ENCODE measurements at regions not wholly inside any gene's neighbourhood (a gene's known extent, or its start where the extent isn't known, plus 50 kb on each side); places are given as distances from the start of the nearest gene placed in this dataset.

DNA sequence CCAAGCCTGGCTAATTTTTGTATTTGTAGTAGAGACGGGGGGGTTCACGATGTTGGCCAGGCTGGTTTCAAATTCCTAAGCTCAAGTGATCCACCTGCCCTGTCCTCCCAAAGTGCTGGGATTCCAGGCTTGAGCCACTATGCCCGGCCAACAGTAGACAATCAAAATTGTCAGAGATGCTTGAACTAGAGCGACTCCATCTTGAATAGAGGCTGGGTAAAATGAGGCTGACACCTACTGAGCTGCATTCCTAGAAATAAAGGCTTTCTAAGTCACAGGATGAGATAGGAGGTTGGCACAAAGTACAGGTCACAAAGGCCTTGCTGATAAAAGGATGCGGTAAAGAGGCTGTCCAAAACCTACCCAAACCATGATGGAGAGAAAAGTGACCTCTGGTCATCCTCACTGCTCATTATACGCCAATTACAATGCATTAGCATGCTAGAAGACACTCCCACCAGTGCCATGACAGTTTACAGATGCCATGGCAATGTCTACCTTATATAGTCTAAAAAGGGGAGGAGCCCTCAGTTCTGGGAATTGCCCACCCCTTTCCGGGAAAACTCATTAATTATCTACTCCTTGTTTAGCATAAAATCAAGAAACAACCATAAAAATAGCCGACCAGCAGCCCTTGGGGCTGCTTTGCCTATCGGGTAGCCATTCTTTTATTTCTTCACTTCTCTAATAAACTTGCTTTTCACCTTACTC, 134.5 kb downstream of the BAMBI start:
- intact Hi-C loops (cut with DNase I): no loop called here
- no peaks in the 10 kb centered on the region for H3K36me3 ChIP-seq (replicated peaks in 1 of 2; ENCODE audit: insufficient read depth in 1 of 2, low read depth in 2 of 2)
- ATAC-seq (no peak), DNase-seq (no peak)
- TF ChIP-seq, protein P1, sequence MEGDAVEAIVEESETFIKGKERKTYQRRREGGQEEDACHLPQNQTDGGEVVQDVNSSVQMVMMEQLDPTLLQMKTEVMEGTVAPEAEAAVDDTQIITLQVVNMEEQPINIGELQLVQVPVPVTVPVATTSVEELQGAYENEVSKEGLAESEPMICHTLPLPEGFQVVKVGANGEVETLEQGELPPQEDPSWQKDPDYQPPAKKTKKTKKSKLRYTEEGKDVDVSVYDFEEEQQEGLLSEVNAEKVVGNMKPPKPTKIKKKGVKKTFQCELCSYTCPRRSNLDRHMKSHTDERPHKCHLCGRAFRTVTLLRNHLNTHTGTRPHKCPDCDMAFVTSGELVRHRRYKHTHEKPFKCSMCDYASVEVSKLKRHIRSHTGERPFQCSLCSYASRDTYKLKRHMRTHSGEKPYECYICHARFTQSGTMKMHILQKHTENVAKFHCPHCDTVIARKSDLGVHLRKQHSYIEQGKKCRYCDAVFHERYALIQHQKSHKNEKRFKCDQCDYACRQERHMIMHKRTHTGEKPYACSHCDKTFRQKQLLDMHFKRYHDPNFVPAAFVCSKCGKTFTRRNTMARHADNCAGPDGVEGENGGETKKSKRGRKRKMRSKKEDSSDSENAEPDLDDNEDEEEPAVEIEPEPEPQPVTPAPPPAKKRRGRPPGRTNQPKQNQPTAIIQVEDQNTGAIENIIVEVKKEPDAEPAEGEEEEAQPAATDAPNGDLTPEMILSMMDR (IDR thresholded peaks at IDR 0.05): no peak
- TF ChIP-seq POLR2A (IDR thresholded peaks at IDR 0.05): no peak
- WGBS, 2 donors: 72 to 75% methylated on average over 7 to 9 of the region's 9 CpGs
- H3K4me3 ChIP-seq: no peak overlapping the region
- H3K4me1 ChIP-seq: no peaks in the 10 kb centered on the region
- no peaks in the 10 kb centered on the region for H3K27me3 ChIP-seq
- no peaks in the 10 kb centered on the region for H3K9me3 ChIP-seq
- H3K27ac ChIP-seq: no peak overlapping the region

DNA sequence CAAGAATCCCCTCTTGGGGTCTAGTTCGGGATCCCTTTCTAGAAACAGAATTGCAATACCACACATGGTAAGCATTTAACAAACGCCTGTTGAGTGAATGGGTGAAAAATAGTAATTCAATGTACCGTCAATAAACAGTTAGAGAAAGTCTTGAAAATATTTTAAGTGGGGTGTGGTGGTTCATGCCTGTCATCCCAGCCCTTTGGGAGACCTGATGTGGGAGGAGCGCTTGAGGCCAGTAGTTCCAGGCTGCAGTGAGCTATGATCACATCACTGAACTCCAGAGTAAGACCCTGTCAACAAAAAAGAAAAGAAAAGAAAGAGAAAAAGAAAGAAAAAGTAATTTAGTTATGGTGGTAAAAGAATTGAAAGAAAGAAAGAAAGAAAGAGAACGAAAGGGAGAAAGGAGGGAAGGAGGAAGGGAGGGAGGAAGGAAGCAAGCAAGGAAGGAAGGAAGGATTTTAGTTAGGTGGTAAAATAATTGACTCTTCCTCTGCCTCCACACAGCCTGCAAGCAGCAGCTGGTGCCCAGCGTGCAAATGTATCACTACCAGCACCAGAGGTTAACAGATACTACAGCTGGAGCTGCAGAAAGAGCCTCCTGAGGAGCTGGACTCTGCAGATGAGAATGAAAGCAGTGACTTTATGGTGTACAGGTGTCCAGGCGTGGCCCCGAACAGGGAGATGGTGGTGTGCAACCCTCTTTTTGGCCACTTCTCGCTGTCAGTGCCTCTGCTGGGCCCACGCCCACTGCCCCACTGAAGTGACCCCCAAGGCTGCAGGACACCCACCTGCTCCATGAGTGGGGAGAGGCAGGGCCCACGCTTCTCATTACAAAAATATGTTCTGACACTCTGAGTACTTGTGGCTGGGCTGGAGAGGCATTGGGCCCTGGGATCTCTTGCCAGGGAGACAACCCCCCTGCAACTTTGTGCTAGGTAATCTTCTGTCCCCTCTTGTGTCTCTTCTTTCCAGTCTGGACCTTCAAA, 135.4 kb downstream of the BAMBI start:
- DNase-seq (no peak), ATAC-seq (no peak)
- intact Hi-C loops (cut with DNase I): no loop called here
- Histone ChIP-seq H3K27me3 (no peaks in the 10 kb centered on the region), H3K36me3 (replicated peaks in 1 of 2; ENCODE audit: insufficient read depth in 1 of 2, low read depth in 2 of 2) (no peaks in the 10 kb centered on the region), H3K4me1 (no peaks in the 10 kb centered on the region), H3K27ac (no peak overlapping the region), H3K9me3 (no peaks in the 10 kb centered on the region), H3K4me3 (no peak overlapping the region)
- TF ChIP-seq, protein P1 (IDR thresholded peaks at IDR 0.05): no peak
- no peak for TF ChIP-seq POLR2A (IDR thresholded peaks at IDR 0.05)
- 64 to 73% methylated on average over 9 to 11 of the region's 11 CpGs for WGBS, 2 donors

DNA sequence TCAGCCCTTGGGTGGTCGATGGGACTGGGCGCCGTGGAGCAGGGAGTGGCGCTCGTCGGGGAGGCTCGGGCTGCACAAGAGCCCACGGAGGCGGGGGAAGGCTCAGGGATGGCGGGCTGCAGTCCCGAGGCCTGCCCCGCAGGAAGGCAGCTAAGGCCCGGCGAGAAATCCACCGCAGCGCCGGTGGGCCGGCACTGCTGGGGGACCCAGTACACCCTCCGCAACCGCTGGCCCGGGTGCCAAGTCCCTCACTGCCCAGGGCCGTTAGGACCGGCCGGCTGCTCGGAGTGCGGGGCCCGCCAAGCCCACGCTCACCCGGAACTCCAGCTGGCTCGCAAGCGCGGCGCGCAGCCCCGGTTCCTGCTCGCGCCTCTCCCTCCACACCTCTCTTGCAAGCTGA, 138.4 kb downstream of the BAMBI start:
- Histone ChIP-seq H3K27me3 (no peaks in the 10 kb centered on the region), H3K36me3 (replicated peaks in 1 of 2; ENCODE audit: insufficient read depth in 1 of 2, low read depth in 2 of 2) (no peaks in the 10 kb centered on the region), H3K4me1 (no peaks in the 10 kb centered on the region), H3K9me3 (no peaks in the 10 kb centered on the region), H3K4me3 (no peak overlapping the region), H3K27ac (no peak overlapping the region)
- no peak for ATAC-seq
- 95% methylated on average over 25 of the region's 37 CpGs; no CpG with 5 or more reads in 1 of the 2 donors for WGBS, 2 donors
- intact Hi-C loops (cut with DNase I): no loop called here
- no peak for DNase-seq
- TF ChIP-seq POLR2A (IDR thresholded peaks at IDR 0.05): no peak
- TF ChIP-seq, protein P1 (IDR thresholded peaks at IDR 0.05): no peak

DNA sequence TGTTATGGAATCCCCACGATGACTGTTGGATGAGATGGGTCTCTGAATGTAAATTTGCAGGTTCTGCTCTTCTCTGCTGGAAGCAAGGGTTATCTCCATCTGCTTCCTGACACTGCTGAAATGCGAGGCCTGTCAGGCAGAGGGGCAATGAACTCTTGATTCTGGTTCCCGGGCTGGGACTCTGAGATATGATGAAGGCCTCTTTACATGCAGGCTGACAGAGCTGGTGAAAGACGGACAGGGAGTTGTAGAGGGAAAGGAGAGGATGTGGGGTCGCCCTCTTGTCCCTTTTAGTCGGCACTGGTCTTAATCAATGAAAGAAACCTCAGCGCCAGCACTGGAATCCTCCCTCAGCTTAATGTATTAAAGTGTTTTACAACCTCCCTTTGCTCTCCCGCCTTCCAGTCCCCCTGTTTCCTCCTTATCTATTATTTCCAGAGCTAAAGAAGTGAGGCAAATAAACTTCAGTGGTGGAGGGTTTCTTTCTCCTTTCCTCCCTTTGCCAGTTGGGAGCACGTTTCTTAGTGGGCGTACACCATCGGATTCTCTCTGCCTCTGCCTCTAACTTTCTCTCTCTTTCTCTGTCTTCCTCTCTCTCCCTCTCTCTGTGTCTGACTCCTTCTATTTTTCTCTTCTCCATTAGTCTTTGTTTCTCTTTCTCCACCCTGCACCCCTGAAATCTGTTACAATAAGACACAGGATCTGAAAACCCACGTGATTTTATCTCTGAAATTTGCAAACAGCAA, 145.6 kb downstream of the BAMBI start:
- ATAC-seq (no peak), DNase-seq (no peak)
- Histone ChIP-seq H3K27ac (no peak overlapping the region), H3K36me3 (replicated peaks in 1 of 2; ENCODE audit: insufficient read depth in 1 of 2, low read depth in 2 of 2) (no peaks in the 10 kb centered on the region), H3K27me3 (no peaks in the 10 kb centered on the region), H3K9me3 (no peaks in the 10 kb centered on the region), H3K4me1 (no peaks in the 10 kb centered on the region), H3K4me3 (no peak overlapping the region)
- no peak for TF ChIP-seq POLR2A (IDR thresholded peaks at IDR 0.05)
- intact Hi-C loops (cut with DNase I): no loop called here
- 56 to 69% methylated on average over 12 of the region's 12 CpGs for whole genome bisulfite sequencing, 2 donors
